H9 (cell line): ENCODE measurements at regions not wholly inside any gene's neighbourhood (a gene's known extent, or its start where the extent isn't known, plus 50 kb on each side); places are given as distances from the start of the nearest gene placed in this dataset.

Experiments used
- DNase-seq: peaks from one replicate; pipeline ENCODE4 v3.0.0-alpha.2; 2017
- H2AFZ ChIP-seq: one replicate; pipeline ENCODE4 v1.6.1; 2013; ENCODE audit warnings: mild to moderate bottlenecking, low read length, control low read depth, moderate library complexity
- H2AK5ac ChIP-seq: 2 replicates; pipeline ENCODE4 v1.6.1; 2013; ENCODE audit warnings: low read length, control low read depth, mixed read lengths; ENCODE audit not compliant: insufficient read length
- H2BK120ac ChIP-seq: one replicate; pipeline ENCODE4 v1.6.1; 2013; ENCODE audit warnings: low read depth, mild to moderate bottlenecking, low read length, control low read depth, inconsistent platforms; ENCODE audit not compliant: poor library complexity, severe bottlenecking
- H2BK12ac ChIP-seq: 2 replicates; pipeline ENCODE4 v1.6.1; 2013; ENCODE audit warnings: low read length, control low read depth, mixed read lengths, low read depth; ENCODE audit not compliant: insufficient read length
- H2BK15ac ChIP-seq: 2 replicates; pipeline ENCODE4 v1.6.1; 2013; ENCODE audit warnings: low read depth, low read length, control low read depth
- H2BK20ac ChIP-seq: one replicate; pipeline ENCODE4 v1.6.1; 2013; ENCODE audit warnings: low read depth, mild to moderate bottlenecking, low read length, control low read depth, inconsistent platforms; ENCODE audit not compliant: poor library complexity, severe bottlenecking
- H2BK5ac ChIP-seq: 2 replicates; pipeline ENCODE4 v1.6.1; 2013; ENCODE audit warnings: low read length, control low read depth, mixed read lengths; ENCODE audit not compliant: insufficient read length
- H3K14ac ChIP-seq: 2 replicates; pipeline ENCODE4 v1.6.1; 2013; ENCODE audit warnings: low read length, control low read depth; ENCODE audit not compliant: insufficient read depth
- H3K18ac ChIP-seq: 2 replicates; pipeline ENCODE4 v1.6.1; 2013; ENCODE audit warnings: low read depth, mild to moderate bottlenecking, mixed read lengths, low read length, control low read depth; ENCODE audit not compliant: insufficient read length
- H3K23ac ChIP-seq: 2 replicates; pipeline ENCODE4 v1.6.1; 2013; ENCODE audit warnings: low read length, control low read depth, mixed read lengths, low read depth; ENCODE audit not compliant: insufficient read length
- H3K23me2 ChIP-seq: 2 replicates; pipeline ENCODE4 v1.6.1; 2013; ENCODE audit warnings: low read depth, mild to moderate bottlenecking, mixed read lengths, low read length, control low read depth; ENCODE audit not compliant: insufficient read length, poor library complexity, severe bottlenecking
- H3K27ac ChIP-seq: 2 replicates; pipeline ENCODE4 v1.5.1; 2013; ENCODE audit warnings: low read length, control low read depth, mixed read lengths, low read depth; ENCODE audit not compliant: insufficient read length
- H3K27me3 ChIP-seq: 2 replicates; pipeline ENCODE4 v1.6.1; 2013; ENCODE audit warnings: low read length, control low read depth, inconsistent platforms; ENCODE audit not compliant: insufficient read depth
- H3K4ac ChIP-seq: 2 replicates; pipeline ENCODE4 v1.6.1; 2013; ENCODE audit warnings: low read depth, mild to moderate bottlenecking, control low read depth, inconsistent platforms, low read length, moderate library complexity
- H3K4me1 ChIP-seq: 2 replicates; pipeline ENCODE4 v1.6.1; 2013; ENCODE audit warnings: low read length, control low read depth, inconsistent platforms; ENCODE audit not compliant: insufficient read depth
- H3K4me2 ChIP-seq: 2 replicates; pipeline ENCODE4 v1.6.1; 2013; ENCODE audit warnings: low read length, control low read depth, mixed read lengths; ENCODE audit not compliant: insufficient read length, insufficient read depth
- H3K56ac ChIP-seq: 2 replicates; pipeline ENCODE4 v1.6.1; 2013; ENCODE audit warnings: low read depth, mild to moderate bottlenecking, mixed read lengths, low read length, control low read depth; ENCODE audit not compliant: insufficient read length
- H3K79me1 ChIP-seq: 2 replicates; pipeline ENCODE4 v1.6.1; 2013; ENCODE audit warnings: low read depth, mild to moderate bottlenecking, moderate library complexity, low read length, control low read depth, inconsistent platforms; ENCODE audit not compliant: insufficient read depth, poor library complexity, severe bottlenecking
- H3K79me2 ChIP-seq: 2 replicates; pipeline ENCODE4 v1.6.1; 2013; ENCODE audit warnings: low read length, control low read depth, inconsistent platforms; ENCODE audit not compliant: insufficient read depth
- H3K9ac ChIP-seq: 2 replicates; pipeline ENCODE4 v1.6.1; 2013; ENCODE audit warnings: low read length, control low read depth, mixed read lengths; ENCODE audit not compliant: insufficient read length; ENCODE audit errors: extremely low read depth
- H3K9me3 ChIP-seq: one replicate; pipeline ENCODE4 v1.6.1; 2013; ENCODE audit warnings: low read depth, low read length, inconsistent platforms; ENCODE audit not compliant: control insufficient read depth
- H3T11ph ChIP-seq: one replicate; pipeline ENCODE4 v1.6.1; 2013; ENCODE audit warnings: mild to moderate bottlenecking, low read length, control low read depth, inconsistent platforms
- H4K20me1 ChIP-seq: one replicate; pipeline ENCODE4 v1.6.1; 2013; ENCODE audit not compliant: control insufficient read depth, insufficient read length, insufficient read depth
- H4K5ac ChIP-seq: 2 replicates; pipeline ENCODE4 v1.6.1; 2013; ENCODE audit warnings: low read depth, mild to moderate bottlenecking, mixed read lengths, low read length, control low read depth; ENCODE audit not compliant: insufficient read length
- H4K8ac ChIP-seq: replicated peaks from 2 replicates; pipeline ENCODE4 v1.6.1; 2013; ENCODE audit warnings: low read length, control low read depth, mixed read lengths, low read depth; ENCODE audit not compliant: insufficient read length
- H4K91ac ChIP-seq: 2 replicates; pipeline ENCODE4 v1.6.1; 2013; ENCODE audit warnings: low read depth, mild to moderate bottlenecking, moderate library complexity, mixed read lengths, low read length, control low read depth; ENCODE audit not compliant: insufficient read length
- H3K27ac Mint-ChIP-seq, 3 experiments: 2 replicates in 2 of 3; 3 replicates in 1 of 3; pipeline ENCODE4 v1.8.0; 2020 to 2021; ENCODE audit warnings: mixed read lengths in 3 of 3, mild to moderate bottlenecking in 1 of 3, moderate library complexity in 1 of 3
- H3K27me3 Mint-ChIP-seq: 2 replicates; pipeline ENCODE4 v1.8.0; 2021; ENCODE audit warnings: low read depth, mild to moderate bottlenecking, moderate library complexity, mixed read lengths
- H3K36me3 Mint-ChIP-seq, 3 experiments: 2 replicates in 2 of 3; 3 replicates in 1 of 3; pipeline ENCODE4 v1.8.0; 2020 to 2021; ENCODE audit warnings: low read depth in 3 of 3, mixed read lengths in 3 of 3; ENCODE audit not compliant: insufficient read depth in 1 of 3
- H3K4me1 Mint-ChIP-seq, 2 experiments: 2 replicates each; pipeline ENCODE4 v1.8.0; 2020; ENCODE audit warnings: mixed read lengths in 2 of 2
- H3K4me3 Mint-ChIP-seq, 2 experiments: 2 replicates in 1 of 2; 3 replicates in 1 of 2; pipeline ENCODE4 v1.8.0; 2020 to 2021; ENCODE audit warnings: mild to moderate bottlenecking in 2 of 2, mixed read lengths in 2 of 2, moderate library complexity in 1 of 2
- H3K9me3 Mint-ChIP-seq, 2 experiments: 2 replicates in 1 of 2; 3 replicates in 1 of 2; pipeline ENCODE4 v1.8.0; 2020; ENCODE audit warnings: mild to moderate bottlenecking in 2 of 2, mixed read lengths in 2 of 2, moderate library complexity in 1 of 2
- WGBS: extraction: QIAGEN DNeasy Blood & Tissue Kit; methylation state at CpG from one replicate; pipeline ENCODE4 v1.1.7; 2013; ENCODE audit warnings: missing lambda C conversion rate, low lambda C conversion rate, mixed read lengths; ENCODE audit not compliant: insufficient read length; ENCODE audit errors: extremely low coverage; 5-methylcytosine and 5-hydroxymethylcytosine counted together
- TF ChIP-seq, protein P1 (sequence below): fragments of 200-600 bp; sonication (generic); conservative IDR thresholded peaks from 3 replicates; pipeline ENCODE4 v1.8.0; 2021; ENCODE audit warnings: antibody characterized with exemption, mild to moderate bottlenecking

DNA sequence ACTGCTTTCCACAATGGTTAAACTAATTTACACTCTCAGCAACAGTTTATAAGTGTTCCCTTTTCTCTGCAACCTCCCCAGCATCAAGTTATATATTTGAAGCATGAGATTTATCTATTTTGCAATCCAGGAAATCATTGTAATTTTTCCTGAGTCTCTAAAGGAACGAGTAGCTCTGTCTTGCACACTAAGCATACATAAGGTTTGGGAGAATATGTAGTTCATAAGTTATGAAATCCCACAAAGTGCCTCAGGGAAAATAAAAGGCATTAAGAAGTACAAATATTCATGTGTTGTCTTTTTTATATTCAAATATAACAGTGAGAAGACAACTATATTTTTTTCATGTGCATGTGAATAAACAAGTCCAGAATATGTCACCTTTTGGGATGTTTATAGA is 377.1 kb upstream of the RORB start:
- Mint-ChIP-seq H3K4me3 (no peak overlapping the region), H3K36me3 (no peaks in the 10 kb centered on the region), H3K27me3 (peaks cover 11% of the 10 kb centered on the region), H3K27ac (no peak overlapping the region), H3K4me1 (peaks cover 5 to 14% of the 10 kb centered on the region in 2 experiments; a peak in 3 of 4 replicates), H3K9me3 (no peaks in the 10 kb centered on the region)
- no peak overlapping the region for H2BK20ac ChIP-seq
- no peak overlapping the region for H3K9ac ChIP-seq
- H3K9me3 ChIP-seq, result no peaks in the 10 kb centered on the region
- H2BK12ac ChIP-seq, result no peak overlapping the region
- no peaks in the 10 kb centered on the region for H3K79me2 ChIP-seq
- DNase-seq, result no peak
- no peak overlapping the region for H3T11ph ChIP-seq
- H2AFZ ChIP-seq, result no peak overlapping the region
- H4K91ac ChIP-seq, result no peak overlapping the region
- no peak overlapping the region for H2AK5ac ChIP-seq
- H3K14ac ChIP-seq, result no peak overlapping the region
- H3K27ac ChIP-seq, result no peak overlapping the region
- H3K56ac ChIP-seq, result no peak overlapping the region
- no peak overlapping the region for H2BK15ac ChIP-seq
- WGBS, result no CpG with 5 or more reads among the region's 1 CpG
- 0 out of 2 replicates have a peak, but pooled peaks cover 2% of the 10 kb centered on the region for H3K4me1 ChIP-seq
- no peaks in the 10 kb centered on the region for H3K23me2 ChIP-seq
- no peak overlapping the region for H3K23ac ChIP-seq
- H2BK5ac ChIP-seq, result no peak overlapping the region
- TF ChIP-seq, protein P1, sequence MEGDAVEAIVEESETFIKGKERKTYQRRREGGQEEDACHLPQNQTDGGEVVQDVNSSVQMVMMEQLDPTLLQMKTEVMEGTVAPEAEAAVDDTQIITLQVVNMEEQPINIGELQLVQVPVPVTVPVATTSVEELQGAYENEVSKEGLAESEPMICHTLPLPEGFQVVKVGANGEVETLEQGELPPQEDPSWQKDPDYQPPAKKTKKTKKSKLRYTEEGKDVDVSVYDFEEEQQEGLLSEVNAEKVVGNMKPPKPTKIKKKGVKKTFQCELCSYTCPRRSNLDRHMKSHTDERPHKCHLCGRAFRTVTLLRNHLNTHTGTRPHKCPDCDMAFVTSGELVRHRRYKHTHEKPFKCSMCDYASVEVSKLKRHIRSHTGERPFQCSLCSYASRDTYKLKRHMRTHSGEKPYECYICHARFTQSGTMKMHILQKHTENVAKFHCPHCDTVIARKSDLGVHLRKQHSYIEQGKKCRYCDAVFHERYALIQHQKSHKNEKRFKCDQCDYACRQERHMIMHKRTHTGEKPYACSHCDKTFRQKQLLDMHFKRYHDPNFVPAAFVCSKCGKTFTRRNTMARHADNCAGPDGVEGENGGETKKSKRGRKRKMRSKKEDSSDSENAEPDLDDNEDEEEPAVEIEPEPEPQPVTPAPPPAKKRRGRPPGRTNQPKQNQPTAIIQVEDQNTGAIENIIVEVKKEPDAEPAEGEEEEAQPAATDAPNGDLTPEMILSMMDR, result no peak
- no peak overlapping the region for H3K18ac ChIP-seq
- no peaks in the 10 kb centered on the region for H3K79me1 ChIP-seq
- no peaks in the 10 kb centered on the region for H4K20me1 ChIP-seq
- no peak overlapping the region for H4K5ac ChIP-seq
- H3K4ac ChIP-seq, result no peak overlapping the region
- H3K4me2 ChIP-seq, result no peak overlapping the region
- no peak overlapping the region for H4K8ac ChIP-seq
- no peaks in the 10 kb centered on the region for H3K27me3 ChIP-seq
- H2BK120ac ChIP-seq, result no peak overlapping the region
